Superior temporal gyrus (tissue), 1 donor: ENCODE measurements at regions not wholly inside any gene's neighbourhood (a gene's known extent, or its start where the extent isn't known, plus 50 kb on each side); places are given as distances from the start of the nearest gene placed in this dataset.
"Not testable (repeated sequence)": the region's sequence is repeated elsewhere in the genome, so short reads cannot be mapped to it uniquely, and the experiment has no call there.

ENCODE experiments used
- DNase-seq: peaks from one replicate; pipeline ENCODE4 v3.0.0-alpha.2; 2016; ENCODE audit errors: extremely low spot score

DNA sequence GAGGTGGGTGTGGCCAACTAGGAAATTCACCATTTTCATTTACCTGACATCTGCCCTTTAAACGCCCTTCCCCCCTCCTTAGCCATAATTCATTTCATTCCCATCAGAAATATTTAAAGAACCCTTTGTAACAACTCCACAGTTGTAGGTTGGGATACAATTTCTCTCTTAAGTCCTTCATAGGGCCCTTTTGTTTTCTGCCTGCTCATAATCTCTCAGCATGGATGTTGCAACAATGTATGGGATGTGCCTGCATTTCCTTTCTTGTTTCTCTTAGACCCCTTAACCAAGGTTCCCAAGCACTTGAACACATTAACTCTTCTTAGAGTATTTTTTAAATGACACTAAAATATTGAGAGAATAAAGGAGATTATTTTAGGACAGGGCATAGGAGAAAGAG, 51.7 kb upstream of the MYO10 start:
- DNase-seq, result no peak

DNA sequence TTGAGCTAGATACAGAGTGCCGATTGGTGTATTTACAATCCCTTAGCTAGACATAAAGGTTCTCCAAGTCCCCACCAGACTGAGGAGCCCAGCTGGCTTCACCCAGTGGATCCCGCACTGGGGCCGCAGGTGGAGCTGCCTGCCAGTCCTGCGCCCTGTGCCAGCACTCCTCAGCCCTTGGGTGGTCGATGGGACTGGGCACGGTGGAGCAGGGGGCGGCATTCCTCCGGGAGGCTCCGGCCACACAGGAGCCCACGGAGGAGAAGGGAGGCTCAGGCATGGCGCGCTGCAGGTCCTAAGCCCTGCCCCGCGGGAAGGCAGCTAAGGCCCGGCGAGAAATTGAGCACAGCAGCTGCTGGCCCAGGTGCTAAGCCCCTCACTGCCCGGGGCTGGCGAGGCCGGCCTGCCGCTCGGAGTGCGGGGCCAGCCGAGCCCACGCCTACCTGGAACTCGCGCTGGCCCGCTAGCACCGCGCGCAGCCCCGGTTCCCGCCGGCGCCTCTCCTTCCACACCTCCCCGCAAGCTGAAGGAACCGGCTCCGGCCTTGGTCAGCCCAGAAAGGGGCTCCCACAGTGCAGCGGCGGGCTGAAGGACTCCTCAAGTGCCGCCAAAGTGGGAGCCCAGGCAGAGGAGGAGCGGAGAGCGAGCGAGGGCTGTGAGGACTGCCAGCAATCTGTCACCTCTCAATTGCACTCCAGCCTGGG, 54.9 kb upstream of the MYO10 start:
- DNase-seq, result not testable (repeated sequence)

DNA sequence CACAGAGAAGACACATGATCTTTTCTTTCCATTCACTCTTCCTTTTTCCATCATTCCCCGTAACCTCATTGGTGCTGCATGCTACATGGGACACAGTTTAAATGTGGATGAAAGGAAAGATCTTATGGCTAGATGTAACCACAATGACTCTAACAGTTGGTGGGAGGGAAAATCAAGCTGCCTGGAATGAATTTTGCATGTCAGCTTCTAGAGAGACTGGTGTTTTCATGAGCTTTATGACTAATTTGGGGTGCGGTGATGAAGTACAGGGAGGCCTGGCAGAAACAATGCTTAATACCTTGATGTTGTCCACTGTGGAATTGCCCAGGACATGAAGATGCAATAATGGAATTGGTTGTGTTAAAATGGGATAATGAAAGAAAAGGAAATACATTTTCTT, 55.9 kb upstream of the MYO10 start:
- DNase-seq, result no peak

DNA sequence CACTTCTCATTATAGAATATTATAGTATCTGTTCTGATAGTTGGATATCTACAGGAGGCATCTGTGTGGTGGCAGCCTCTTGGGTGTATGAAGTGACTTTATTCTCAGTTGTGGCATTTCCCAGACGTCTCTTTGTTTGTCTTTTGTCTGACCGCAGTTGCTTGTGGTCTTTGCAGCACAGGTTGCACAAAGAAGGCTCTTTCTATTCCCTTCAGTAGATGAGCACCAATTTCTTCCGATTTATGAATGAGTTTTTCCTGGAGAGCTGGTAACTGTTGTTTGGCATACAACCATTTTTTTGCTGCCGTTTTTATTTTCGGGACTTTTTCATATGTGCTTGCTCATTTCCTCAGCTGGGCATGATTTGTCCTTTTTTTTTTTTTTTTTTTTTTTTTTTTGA, 56.4 kb upstream of the MYO10 start:
- no peak for DNase-seq

- no peak for DNase-seq
These were observed 58.5 kb upstream of the MYO10 start for GRCh38 chr5:16994565-16994964.

- no peak for DNase-seq
These were observed 59.3 kb upstream of the MYO10 start for GRCh38 chr5:16995372-16995771.

GRCh38 chr5:17000291-17000939, 64.3 kb upstream of the MYO10 start:
- no peak for DNase-seq

- no peak for DNase-seq
These were observed 65.3 kb upstream of the MYO10 start for GRCh38 chr5:17001428-17001827.

DNA sequence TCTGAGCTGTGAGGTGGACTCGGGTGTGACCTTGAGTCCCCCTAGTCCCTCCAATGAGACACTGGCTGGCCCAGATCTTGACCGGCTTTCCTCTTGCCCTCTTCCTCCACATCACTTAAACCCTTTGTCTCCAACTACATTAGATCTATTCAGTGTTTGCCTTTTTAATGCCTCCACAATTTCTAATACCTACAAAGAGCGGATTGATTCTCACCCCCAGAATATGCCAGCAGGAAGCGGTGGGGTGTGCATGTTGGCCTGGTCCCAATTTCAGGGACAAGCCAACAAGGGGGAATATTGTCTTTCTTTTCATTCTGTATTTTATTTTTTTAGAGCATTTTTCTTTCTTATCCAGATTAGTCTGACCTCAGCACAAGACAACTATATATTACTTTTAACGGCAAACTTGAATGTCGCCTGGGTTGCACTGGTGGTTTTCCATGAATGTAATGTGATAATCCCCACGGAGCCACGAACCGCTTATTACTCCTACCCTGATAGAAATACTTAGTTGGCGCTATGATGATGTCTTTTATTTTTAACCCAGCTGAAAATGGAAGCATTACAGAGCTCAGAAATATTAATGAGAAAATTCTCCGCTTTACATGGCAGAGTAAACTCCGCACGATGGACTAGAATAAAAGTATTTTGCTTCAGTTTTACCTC, 68.5 kb upstream of the MYO10 start:
- no peak for DNase-seq

DNA sequence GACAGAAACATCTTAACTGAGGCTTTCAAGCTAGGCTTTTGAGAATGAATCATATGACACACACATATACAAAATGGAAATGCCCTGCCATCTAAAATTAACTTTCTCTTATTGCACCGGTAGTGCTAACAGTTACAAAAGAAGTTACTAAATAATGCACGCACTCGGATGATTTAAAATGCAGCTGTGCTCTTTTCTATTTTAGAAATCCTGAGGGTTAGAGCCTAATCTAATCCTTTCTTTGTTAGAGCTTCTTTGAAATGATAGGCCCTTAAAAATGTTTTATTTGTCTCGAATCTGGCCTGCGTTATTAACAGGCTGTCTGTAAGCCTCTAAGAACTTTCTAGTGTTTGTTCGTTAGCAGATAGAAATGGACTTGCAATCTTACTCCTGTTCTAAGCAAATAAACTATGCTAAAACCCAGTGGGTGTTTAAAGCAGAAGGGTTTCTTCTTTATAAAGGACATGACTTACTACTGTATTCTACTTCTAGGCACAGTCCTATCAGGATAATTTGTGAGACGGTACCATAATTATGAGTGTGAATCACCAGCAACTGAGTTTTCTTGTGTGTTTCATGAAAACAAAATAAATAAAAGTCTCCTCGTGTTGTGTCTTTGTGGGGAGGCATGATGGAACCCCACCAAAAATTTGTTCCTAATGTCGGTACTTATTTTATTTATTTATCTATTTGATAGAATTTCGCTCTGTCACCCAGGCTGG, 69.2 kb upstream of the MYO10 start:
- no peak for DNase-seq

DNA sequence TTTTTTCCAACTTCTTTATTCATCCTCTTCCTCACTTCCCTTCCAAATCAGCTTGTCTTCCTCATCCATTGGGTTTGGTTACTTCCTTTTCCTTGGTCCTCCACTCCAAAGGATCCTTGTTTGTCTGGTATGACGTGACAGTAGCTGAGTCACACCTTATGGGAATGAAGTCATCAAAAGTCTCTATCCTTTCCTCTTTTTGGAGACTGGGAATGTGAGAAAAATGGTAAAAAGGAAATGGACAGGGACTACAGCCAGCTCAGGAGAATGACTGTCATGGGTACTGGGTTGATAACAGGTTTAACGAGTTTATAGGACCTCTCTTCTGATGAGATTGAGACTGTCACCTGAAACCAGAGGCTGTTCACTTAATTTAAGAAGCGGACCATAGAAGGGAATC, 76.2 kb upstream of the MYO10 start:
- DNase-seq, result no peak

- no peak for DNase-seq
These were observed 78.6 kb upstream of the MYO10 start for GRCh38 chr5:17014686-17015085.

- DNase-seq, result no peak
These were observed 82.8 kb upstream of the MYO10 start for GRCh38 chr5:17018871-17019270.

DNA sequence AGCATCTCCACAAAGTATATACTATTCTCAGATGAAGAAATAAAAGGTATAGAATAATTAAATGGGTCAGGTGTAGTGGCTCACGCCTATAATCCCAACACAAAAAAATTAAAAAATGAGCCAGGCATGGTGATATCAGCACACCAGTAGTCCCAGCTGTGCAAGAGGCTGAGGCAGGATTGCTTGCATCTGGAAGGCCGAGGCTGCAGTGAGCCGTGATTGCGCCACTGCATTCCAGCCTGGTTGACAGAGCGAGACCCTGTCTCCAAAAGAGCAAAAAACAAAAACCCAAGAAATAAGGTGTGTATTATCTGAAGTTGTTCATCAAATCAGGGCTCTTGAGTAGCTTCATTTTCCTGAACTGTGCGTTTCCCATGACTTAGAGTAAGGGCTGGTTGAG, 83.2 kb upstream of the MYO10 start:
- DNase-seq, result no peak

DNA sequence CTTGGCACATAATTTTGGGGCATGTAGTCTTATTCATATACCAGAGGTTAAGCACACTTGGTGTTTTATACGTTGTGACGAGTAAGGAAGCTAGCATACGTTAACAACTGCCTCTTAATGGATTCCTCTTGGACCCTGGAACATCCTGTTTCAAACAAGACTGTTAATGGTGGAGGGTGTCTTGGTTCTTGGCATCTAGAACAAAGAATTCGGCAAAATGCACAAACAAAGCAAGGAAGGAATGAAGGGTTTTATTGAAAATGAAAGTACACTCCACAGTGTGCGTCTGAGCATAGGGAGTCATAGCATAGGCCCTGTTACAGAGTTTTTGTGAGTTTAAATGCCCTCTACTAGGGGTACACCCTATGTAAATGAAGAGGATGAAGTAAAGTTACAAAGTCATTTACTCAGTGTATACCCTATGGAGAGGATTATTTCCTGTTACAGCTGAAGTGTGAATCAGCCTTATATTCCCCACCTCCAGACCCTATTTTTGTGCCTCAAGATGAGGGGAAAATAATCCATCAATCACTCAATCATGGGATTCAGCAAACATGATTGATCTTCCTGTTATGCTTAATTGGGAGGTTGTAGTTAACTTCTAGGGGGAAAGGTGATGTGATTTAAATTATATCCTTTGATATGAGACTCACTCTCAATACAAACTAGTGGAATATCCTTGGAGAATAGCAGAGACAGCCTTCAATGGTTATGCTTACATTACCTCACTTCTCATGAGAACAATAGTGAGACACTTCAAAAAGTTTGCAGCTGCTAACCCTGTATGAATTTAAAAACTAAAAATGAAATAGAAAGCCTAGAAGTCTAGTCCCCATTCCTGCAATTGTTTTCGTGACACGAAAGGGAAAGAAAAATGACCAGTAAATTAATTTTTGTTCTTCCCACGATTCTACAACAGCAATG, 84.9 kb upstream of the MYO10 start:
- no peak for DNase-seq

- no peak for DNase-seq
These were observed 85.5 kb upstream of the MYO10 start for GRCh38 chr5:17021602-17021932.

DNA sequence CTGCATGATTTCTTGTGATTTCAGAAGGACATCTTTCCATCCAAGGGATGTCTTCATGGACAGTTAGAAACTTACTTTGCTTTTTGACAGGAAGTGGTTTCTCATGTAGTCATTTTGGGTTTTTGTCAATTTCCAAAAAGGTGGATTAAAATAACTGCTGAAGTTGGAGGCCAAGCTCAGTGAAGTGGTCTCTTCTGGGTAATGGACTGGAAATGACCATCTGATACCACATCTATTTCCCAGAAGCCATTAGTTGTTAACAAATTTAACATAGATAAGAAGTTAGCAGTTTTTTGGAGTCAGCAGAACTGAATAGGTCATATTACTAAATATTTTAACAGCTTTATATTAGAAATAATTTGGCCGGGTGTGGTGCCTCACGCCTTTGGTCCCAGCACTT, 86.2 kb upstream of the MYO10 start:
- DNase-seq, result no peak

DNA sequence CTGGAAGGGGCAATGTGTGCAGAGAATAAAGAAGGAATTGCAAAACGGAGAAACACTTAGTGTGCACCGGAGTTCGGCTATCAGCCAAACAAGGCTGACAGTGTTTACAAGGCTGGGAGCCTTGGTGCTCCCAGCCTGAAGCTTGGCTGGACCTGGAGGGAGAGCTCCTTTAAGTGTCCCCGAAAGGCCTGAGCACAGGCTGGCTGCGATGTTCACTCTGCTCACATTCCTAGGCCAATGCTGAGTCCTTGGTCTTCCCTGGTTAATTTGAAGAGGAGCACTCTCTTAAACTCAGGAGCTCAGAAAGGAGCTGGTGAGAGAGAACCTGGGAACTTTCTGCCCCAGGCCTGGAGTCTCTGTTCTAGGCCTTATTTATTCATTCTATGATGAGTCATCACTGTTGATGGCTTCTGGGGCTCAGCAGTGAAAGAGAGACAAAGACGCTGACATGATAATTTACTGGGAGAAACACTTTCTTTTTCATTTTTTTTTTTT, 88.6 kb upstream of the MYO10 start:
- DNase-seq, result no peak

- DNase-seq, result not testable (repeated sequence)
These were observed 95.7 kb upstream of the MYO10 start for GRCh38 chr5:17031659-17032277.

- not testable (repeated sequence) for DNase-seq
These were observed 96.4 kb upstream of the MYO10 start for GRCh38 chr5:17032314-17032985.
